CD4-positive, alpha-beta T cell treated with Interleukin-1 beta for 1 hour (primary cell): ENCODE measurements at regions not wholly inside any gene's neighbourhood (a gene's known extent, or its start where the extent isn't known, plus 50 kb on each side); places are given as distances from the start of the nearest gene placed in this dataset.

Experiments used
- DNase-seq, 2 donors: peaks; one replicate each; pipeline ENCODE4 v3.0.0-alpha.2; 2020 to 2022

GRCh38 chr4:152089584-152089983 lies 328.8 kb upstream of the GATB start:
- no peak for DNase-seq

GRCh38 chr4:152087335-152087734 lies 326.5 kb upstream of the GATB start:
- DNase-seq = no peak

GRCh38 chr4:152085657-152086056 lies 324.9 kb upstream of the GATB start:
- no peak for DNase-seq

GRCh38 chr4:152083338-152083737 lies 322.5 kb upstream of the GATB start:
- no peak for DNase-seq

GRCh38 chr4:152081024-152081423 lies 320.2 kb upstream of the GATB start:
- no peak for DNase-seq

- DNase-seq = peak; percentile 55 to 66
Observed at GRCh38 chr4:152079543-152080293, 318.9 kb upstream of the GATB start.

GRCh38 chr4:152079079-152079478 lies 318.3 kb upstream of the GATB start:
- DNase-seq = no peak

GRCh38 chr4:152077582-152077981 lies 316.8 kb upstream of the GATB start:
- DNase-seq = no peak

- DNase-seq = no peak
Observed at GRCh38 chr4:152075253-152075928, 314.6 kb upstream of the GATB start.

GRCh38 chr4:152074573-152074972 lies 313.8 kb upstream of the GATB start:
- no peak for DNase-seq

GRCh38 chr4:152074088-152074437 lies 313.3 kb upstream of the GATB start:
- DNase-seq = no peak

- DNase-seq = no peak
Observed at GRCh38 chr4:152073351-152074087, 312.7 kb upstream of the GATB start.

- no peak for DNase-seq
Observed at GRCh38 chr4:152072906-152073305, 312.1 kb upstream of the GATB start.

- DNase-seq = no peak
Observed at GRCh38 chr4:152072001-152072485, 311.2 kb upstream of the GATB start.

GRCh38 chr4:152070854-152071253 lies 310.0 kb upstream of the GATB start:
- DNase-seq = no peak

- no peak for DNase-seq
Observed at GRCh38 chr4:152068866-152069265, 308.1 kb upstream of the GATB start.

GRCh38 chr4:152065545-152065944 lies 304.7 kb upstream of the GATB start:
- peak in 1 of 2 donors; percentile 24 for DNase-seq

GRCh38 chr4:152064753-152065152 lies 303.9 kb upstream of the GATB start:
- DNase-seq = no peak

GRCh38 chr4:152064282-152064681 lies 303.5 kb upstream of the GATB start:
- DNase-seq = no peak

GRCh38 chr4:152063621-152064240 lies 302.9 kb upstream of the GATB start:
- peak; percentile 48 to 58 for DNase-seq

- DNase-seq = no peak
Observed at GRCh38 chr4:152062936-152063620, 302.3 kb upstream of the GATB start.

- DNase-seq = no peak
Observed at GRCh38 chr4:152054731-152055130, 293.9 kb upstream of the GATB start.
